Endothelial cell of umbilical vein (primary cell): ENCODE measurements at regions not wholly inside any gene's neighbourhood (a gene's known extent, or its start where the extent isn't known, plus 50 kb on each side); places are given as distances from the start of the nearest gene placed in this dataset.
A peak's percentile ranks its signal among the peaks of the same experiment; 100 is the strongest.

ENCODE experiments used
- BruUV-seq: library from RNA; stranded (reverse); fragments of 400-500 nt; replicated peaks from 2 replicates; lab custom pipeline; 2021; lab: Mats Ljungman, UMichigan
- CTCF ChIA-PET: fragments of 300-600, 350-600 bp; sonication (Branson Sonifier 250); formaldehyde crosslinking; loops from one replicate; lab custom pipeline; 2021; ENCODE audit warnings: antibody characterized with exemption, inconsistent platforms; lab: Charles Lee
- POLR2A ChIA-PET: fragments of 300-600, 350-600 bp; sonication (Branson Sonifier 250); formaldehyde crosslinking; loops from one replicate; lab custom pipeline; 2021; ENCODE audit warnings: antibody characterized with exemption, inconsistent platforms; lab: Charles Lee
- DNase-seq: peaks from one replicate; pipeline ENCODE4 v3.0.0-alpha.2; 2011; ENCODE audit warnings: low read depth, low spot score
- FAIRE-seq: peaks from 2 replicates; lab custom pipeline; 2011; peaks lifted over from hg19 to GRCh38; lab: Jason Lieb, UNC
- H2AFZ ChIP-seq: 2 replicates; pipeline ENCODE4 v1.6.0; 2012; ENCODE audit warnings: low read depth, low read length, control low read depth, inconsistent platforms
- H3K27ac ChIP-seq: 2 replicates; pipeline ENCODE4 v1.5.1; 2011; ENCODE audit warnings: low read depth, mild to moderate bottlenecking, control low read depth, low read length, moderate library complexity; ENCODE audit not compliant: insufficient read depth
- H3K27me3 ChIP-seq, 2 experiments: 2 replicates each; pipeline versions ENCODE4 v1.6.0 to v1.6.1; 2011; ENCODE audit warnings: low read length in 2 of 2, mixed read lengths in 1 of 2; ENCODE audit not compliant: control insufficient read depth in 2 of 2, insufficient read depth in 2 of 2
- H3K36me3 ChIP-seq, 2 experiments: 2 replicates in 1 of 2; 3 replicates in 1 of 2; pipeline ENCODE4 v1.5.1; 2011; ENCODE audit warnings: low read length in 2 of 2, mild to moderate bottlenecking in 1 of 2, moderate library complexity in 1 of 2; ENCODE audit not compliant: control insufficient read depth in 2 of 2, insufficient read depth in 2 of 2; ENCODE audit errors: extremely low read depth in 1 of 2
- H3K4me1 ChIP-seq: 3 replicates; pipeline ENCODE4 v1.5.1; 2011; ENCODE audit warnings: mild to moderate bottlenecking, low read length; ENCODE audit not compliant: control insufficient read depth, insufficient read depth; ENCODE audit errors: extremely low read depth
- H3K4me2 ChIP-seq: 2 replicates; pipeline ENCODE4 v1.6.1; 2011; ENCODE audit warnings: low read length, control low read depth, mixed read lengths; ENCODE audit not compliant: insufficient read depth
- H3K4me3 ChIP-seq, 3 experiments: fragments of 200-600 bp in 1 of 3; sonication (generic), shearing (Covaris generic) in 1 of 3; replicated peaks in 1 of 3; 2 replicates each; pipeline ENCODE4 v1.5.1; 2011 to 2016; ENCODE audit warnings: control low read depth in 3 of 3, low read length in 3 of 3, mild to moderate bottlenecking in 2 of 3, inconsistent platforms in 1 of 3, low read depth in 1 of 3, moderate library complexity in 1 of 3; ENCODE audit not compliant: insufficient read depth in 1 of 3
- H3K79me2 ChIP-seq: 2 replicates; pipeline ENCODE4 v1.6.0; 2012; ENCODE audit warnings: low read length, inconsistent platforms; ENCODE audit not compliant: control insufficient read depth, insufficient read depth
- H3K9ac ChIP-seq: replicated peaks from 2 replicates; pipeline ENCODE3; 2011; ENCODE audit warnings: low read length, control low read depth; ENCODE audit not compliant: insufficient read depth; ENCODE audit errors: extremely low read depth
- H3K9me1 ChIP-seq: replicated peaks from 3 replicates; pipeline ENCODE4 v1.6.0; 2011; ENCODE audit warnings: mild to moderate bottlenecking, low read length; ENCODE audit not compliant: control insufficient read depth, insufficient read depth; ENCODE audit errors: extremely low read depth
- H3K9me3 ChIP-seq: replicated peaks from 2 replicates; pipeline ENCODE4 v1.5.1; 2012; ENCODE audit warnings: low read length, inconsistent platforms; ENCODE audit not compliant: control insufficient read depth, insufficient read depth
- H4K20me1 ChIP-seq: replicated peaks from 2 replicates; pipeline ENCODE3; 2011; ENCODE audit warnings: mild to moderate bottlenecking, low read length; ENCODE audit not compliant: control insufficient read depth, insufficient read depth; ENCODE audit errors: extremely low read depth
- CTCF ChIP-seq, 2 donors: IDR thresholded peaks; 1 replicate in 1 of 2; 2 replicates in 1 of 2; pipeline ENCODE4 v1.5.1; 2011; ENCODE audit warnings: low read length in 2 of 2, mild to moderate bottlenecking in 2 of 2, moderate library complexity in 2 of 2, control low read depth in 1 of 2, inconsistent platforms in 1 of 2, low read depth in 1 of 2; ENCODE audit not compliant: insufficient read depth in 1 of 2; ENCODE audit errors: extremely low read depth in 1 of 2
- EZH2 ChIP-seq: IDR thresholded peaks from 2 replicates; pipeline ENCODE4 v1.6.1; 2012; ENCODE audit warnings: borderline replicate concordance, low read depth, mild to moderate bottlenecking, moderate library complexity, low read length, inconsistent platforms; ENCODE audit not compliant: severe bottlenecking
- MAX ChIP-seq: IDR thresholded peaks from 2 replicates; pipeline ENCODE4 v1.6.1; 2011; ENCODE audit not compliant: insufficient read depth, insufficient read length
- POLR2A ChIP-seq: IDR thresholded peaks from 2 replicates; pipeline ENCODE4 v1.6.1; 2012; ENCODE audit warnings: low read depth, mild to moderate bottlenecking, control low read depth, low read length
- dilution Hi-C: fragments of 300-500 bp; cut with MboI; formaldehyde crosslinking; loops from one replicate; pipeline ENCODE4 v1.15.0; 2019; ENCODE audit warnings: low sequenced_read_pairs; ENCODE audit not compliant: extremely low pct_ligation_motif_present
- intact Hi-C: fragments of 100-400 bp; cut with micrococcal nuclease; formaldehyde crosslinking; loops from one replicate; pipeline ENCODE4 v1.10.0; 2022

- TF ChIP-seq CTCF (IDR thresholded peaks at IDR 0.05; ENCODE audit: extremely low read depth in 1 of 2, insufficient read depth in 1 of 2, low read depth in 1 of 2, low read length in 2 of 2) (peak; percentile 10 to 31), EZH2 (no peak)
- Histone ChIP-seq H3K27ac (no peak overlapping the region), H3K9me1 (no peaks in the 10 kb centered on the region), H2AFZ (no peak overlapping the region), H4K20me1 (no peaks in the 10 kb centered on the region), H3K4me2 (no peak overlapping the region), H3K79me2 (no peaks in the 10 kb centered on the region), H3K9me3 (no peaks in the 10 kb centered on the region), H3K36me3 (no peaks in the 10 kb centered on the region), H3K4me3 (no peak overlapping the region), H3K27me3 (peaks cover 0 to 3% of the 10 kb centered on the region in 2 experiments), H3K4me1 (no peaks in the 10 kb centered on the region), H3K9ac (no peak overlapping the region)
- dilution Hi-C loops = no loop called here
- intact Hi-C loops = loop anchor here (1.0 to 5.0 kb wide), 2 partner anchors 103 to 227 kb away; no protein-coding TSS in a partner anchor
- DNase-seq = no peak
- no peak for FAIRE-seq
- POLR2A ChIA-PET = no interaction called here
- no TSS peak for BruUV-seq
- CTCF ChIA-PET = interaction anchor here (1.2 to 1.5 kb wide), 3 partner anchors 9 to 228 kb away, joined by 3 to 7 read pairs (median 4); no protein-coding TSS in a partner anchor
These were observed 162.2 kb upstream of the TLE3 start for GRCh38 chr15:70259640-70260508.

GRCh38 chr15:70259028-70259424, 161.3 kb upstream of the TLE3 start:
- Histone ChIP-seq H3K9me1 (no peaks in the 10 kb centered on the region), H3K4me1 (no peaks in the 10 kb centered on the region), H3K27ac (no peak overlapping the region), H3K4me2 (no peak overlapping the region), H3K9me3 (no peaks in the 10 kb centered on the region), H3K79me2 (no peaks in the 10 kb centered on the region), H4K20me1 (no peaks in the 10 kb centered on the region), H2AFZ (no peak overlapping the region), H3K9ac (no peak overlapping the region), H3K27me3 (peaks cover 0 to 3% of the 10 kb centered on the region in 2 experiments), H3K4me3 (no peak overlapping the region), H3K36me3 (no peaks in the 10 kb centered on the region)
- dilution Hi-C loops = no loop called here
- POLR2A ChIA-PET = no interaction called here
- DNase-seq (peak; percentile 49), FAIRE-seq (peak; percentile 62)
- BruUV-seq = no TSS peak
- intact Hi-C loops = loop anchor here (1.0 to 5.0 kb wide), 2 partner anchors 104 to 228 kb away; no protein-coding TSS in a partner anchor
- TF ChIP-seq MAX (peak; percentile 79), CTCF (IDR thresholded peaks at IDR 0.05; ENCODE audit: extremely low read depth in 1 of 2, insufficient read depth in 1 of 2, low read depth in 1 of 2, low read length in 2 of 2) (no peak), POLR2A (no peak)
- CTCF ChIA-PET = interaction anchor here (0.9 to 1.5 kb wide), 4 partner anchors 9 to 229 kb away, joined by 3 to 7 read pairs (median 4); no protein-coding TSS in a partner anchor
